Testis (tissue), 2 donors: ENCODE measurements at regions not wholly inside any gene's neighbourhood (a gene's known extent, or its start where the extent isn't known, plus 50 kb on each side); places are given as distances from the start of the nearest gene placed in this dataset.
"Not testable (repeated sequence)": the region's sequence is repeated elsewhere in the genome, so short reads cannot be mapped to it uniquely, and the experiment has no call there.

ENCODE experiments used
- CTCF ChIP-seq, 3 experiments: fragments of 450-650 bp in 2 of 3; fragments of 200-600 bp in 1 of 3; sonication (generic) in 1 of 3; IDR thresholded peaks; one replicate each; pipeline ENCODE4 v1.5.1; 2016 to 2019; ENCODE audit warnings: antibody characterized with exemption in 3 of 3, mild to moderate bottlenecking in 2 of 3, moderate library complexity in 1 of 3
- POLR2A ChIP-seq: fragments of 450-650 bp; IDR thresholded peaks from one replicate; pipeline ENCODE4 v1.6.1; 2017; ENCODE audit warnings: antibody characterized with exemption, mild to moderate bottlenecking, moderate library complexity

DNA sequence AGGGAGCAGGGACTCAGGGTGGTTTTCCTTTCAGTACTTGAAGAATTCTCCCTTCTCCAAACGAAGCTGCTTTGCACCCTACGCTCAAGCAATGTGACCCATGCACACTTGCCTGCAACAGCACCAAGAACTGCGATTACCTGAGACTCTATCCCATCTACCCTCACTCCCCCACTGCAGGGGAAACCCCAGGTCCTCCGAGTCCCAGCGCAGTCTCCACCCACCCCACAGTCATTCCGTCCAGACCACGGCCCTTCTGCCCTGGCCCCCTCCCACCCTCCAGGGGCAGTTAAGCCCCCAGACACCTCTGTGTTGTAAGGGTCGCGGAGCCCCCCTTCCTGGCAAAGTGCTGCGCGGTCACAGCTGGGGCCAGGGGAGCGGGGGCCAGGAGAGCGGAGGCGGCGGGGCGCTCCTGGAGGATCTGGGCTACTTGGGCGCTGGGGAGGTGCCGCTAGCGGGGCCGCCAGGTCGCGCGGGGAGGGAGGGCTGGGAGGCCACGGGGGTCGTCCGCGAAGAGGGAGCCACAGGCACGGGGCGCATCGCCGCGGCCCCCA is 59.9 kb upstream of the MSMB start:
- TF ChIP-seq CTCF (IDR thresholded peaks at IDR 0.05); POLR2A: not testable (repeated sequence)
